ENCODE measurements at regions not wholly inside any gene's neighbourhood (a gene's known extent, or its start where the extent isn't known, plus 50 kb on each side); places are given as distances from the start of the nearest gene placed in this dataset.

DNA sequence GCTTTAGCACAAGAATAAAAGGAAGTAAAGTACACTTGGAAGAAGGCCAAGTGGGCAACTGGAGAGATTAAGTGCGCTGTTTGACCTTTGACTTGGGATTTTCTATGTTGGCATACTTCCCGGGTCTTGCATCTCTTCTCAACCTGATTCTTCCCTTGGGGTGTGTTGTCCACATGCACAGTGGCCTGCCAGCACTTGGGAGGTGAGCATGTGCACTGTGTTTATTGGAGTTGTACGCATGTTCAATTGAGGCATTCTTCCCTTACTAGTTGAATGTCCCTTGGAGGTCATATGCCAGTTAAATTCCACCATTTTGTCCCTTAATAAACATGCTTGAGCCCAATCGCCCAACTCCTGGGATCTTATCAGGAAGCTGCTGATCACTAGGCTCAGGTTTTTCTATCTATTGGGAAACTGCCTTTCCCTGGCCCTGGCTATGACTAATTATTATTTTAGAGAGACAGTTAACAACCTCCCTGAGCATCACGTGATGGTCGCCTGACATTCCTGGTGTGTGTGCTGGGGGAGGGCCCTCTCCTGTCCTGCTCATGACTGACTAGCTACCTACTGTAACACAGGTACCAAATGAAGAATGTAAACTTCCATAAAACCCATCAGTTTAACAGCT, 62.5 kb upstream of the RAPGEF4 start:
- no peak for DNase-seq
- no peak overlapping the region for H3K27ac ChIP-seq
- intact Hi-C loops (cut with DNase I) = no loop called here
- TF ChIP-seq, protein P1, sequence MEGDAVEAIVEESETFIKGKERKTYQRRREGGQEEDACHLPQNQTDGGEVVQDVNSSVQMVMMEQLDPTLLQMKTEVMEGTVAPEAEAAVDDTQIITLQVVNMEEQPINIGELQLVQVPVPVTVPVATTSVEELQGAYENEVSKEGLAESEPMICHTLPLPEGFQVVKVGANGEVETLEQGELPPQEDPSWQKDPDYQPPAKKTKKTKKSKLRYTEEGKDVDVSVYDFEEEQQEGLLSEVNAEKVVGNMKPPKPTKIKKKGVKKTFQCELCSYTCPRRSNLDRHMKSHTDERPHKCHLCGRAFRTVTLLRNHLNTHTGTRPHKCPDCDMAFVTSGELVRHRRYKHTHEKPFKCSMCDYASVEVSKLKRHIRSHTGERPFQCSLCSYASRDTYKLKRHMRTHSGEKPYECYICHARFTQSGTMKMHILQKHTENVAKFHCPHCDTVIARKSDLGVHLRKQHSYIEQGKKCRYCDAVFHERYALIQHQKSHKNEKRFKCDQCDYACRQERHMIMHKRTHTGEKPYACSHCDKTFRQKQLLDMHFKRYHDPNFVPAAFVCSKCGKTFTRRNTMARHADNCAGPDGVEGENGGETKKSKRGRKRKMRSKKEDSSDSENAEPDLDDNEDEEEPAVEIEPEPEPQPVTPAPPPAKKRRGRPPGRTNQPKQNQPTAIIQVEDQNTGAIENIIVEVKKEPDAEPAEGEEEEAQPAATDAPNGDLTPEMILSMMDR (IDR thresholded peaks at IDR 0.05) = no peak
- no peak overlapping the region for H3K4me3 ChIP-seq
- H3K4me1 ChIP-seq = no peaks in the 10 kb centered on the region
- no peaks in the 10 kb centered on the region for H3K9me3 ChIP-seq
- H3K27me3 ChIP-seq = no peaks in the 10 kb centered on the region
- no peak for ATAC-seq
- no peaks in the 10 kb centered on the region for H3K36me3 ChIP-seq

DNA sequence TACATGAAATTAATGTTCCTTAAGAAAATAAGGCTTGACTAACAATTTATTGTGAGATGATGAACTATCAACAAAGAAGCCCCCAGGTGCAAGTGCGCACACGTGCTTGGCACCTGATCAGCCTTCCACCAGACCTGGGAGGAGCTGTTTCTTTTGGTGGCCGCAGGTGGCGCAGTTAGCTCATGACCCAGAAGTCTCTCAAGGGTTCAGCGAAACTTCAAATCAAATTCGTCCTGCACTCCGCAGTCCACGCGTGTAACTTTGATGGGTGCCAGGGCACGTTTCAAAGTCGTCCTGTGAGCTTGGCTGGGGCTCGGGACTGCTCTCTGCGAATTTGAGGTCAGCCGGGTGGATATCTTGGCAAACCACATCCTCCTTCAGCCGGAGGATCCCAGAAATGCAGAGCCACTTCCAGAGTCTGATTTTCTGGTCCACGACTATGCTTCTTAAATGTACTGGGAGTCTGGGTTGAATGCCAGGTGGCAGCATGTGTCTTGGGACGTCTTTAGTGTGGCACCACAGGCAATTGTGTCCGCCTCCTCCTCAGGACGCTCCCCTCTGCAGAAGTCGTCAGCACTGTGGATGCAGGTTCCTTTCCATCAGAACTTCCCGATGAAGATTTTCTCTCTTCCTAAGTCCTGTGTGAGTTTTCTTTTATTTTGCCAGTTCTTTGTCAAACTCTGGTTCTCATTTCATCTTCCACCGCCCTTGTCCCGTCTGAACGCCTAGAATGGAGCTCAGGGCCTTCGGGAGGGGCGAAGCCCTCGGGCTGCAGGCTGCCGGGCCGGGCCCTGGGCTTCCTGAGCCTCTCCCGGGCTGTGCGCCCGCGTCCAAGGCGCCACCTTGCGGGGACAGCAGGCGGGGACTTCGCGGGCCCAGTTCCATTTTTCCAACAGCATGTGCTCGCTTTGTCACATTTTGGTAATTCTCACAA, 61.3 kb upstream of the RAPGEF4 start:
- ATAC-seq = peak; percentile 90
- intact Hi-C loops (cut with DNase I) = no loop called here

DNA sequence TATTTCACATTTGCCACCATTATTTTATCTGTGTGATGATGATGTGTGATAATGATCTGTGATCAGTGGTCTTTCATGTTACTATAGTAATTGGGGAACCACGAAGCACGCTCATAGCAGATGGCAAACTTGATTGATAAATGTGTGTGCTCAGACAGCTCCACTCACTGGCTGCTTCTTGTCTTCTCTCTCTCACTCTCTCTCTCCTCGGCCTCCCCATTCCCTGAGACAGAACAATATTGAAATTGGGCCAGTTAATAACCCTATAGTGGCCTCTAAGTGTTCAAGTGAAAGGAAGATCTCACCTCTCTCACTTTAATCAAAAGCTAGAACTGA, 60.7 kb upstream of the RAPGEF4 start:
- no peak overlapping the region for H3K4me3 ChIP-seq
- no peaks in the 10 kb centered on the region for H3K27me3 ChIP-seq
- no peak for ATAC-seq
- TF ChIP-seq, protein P1 (IDR thresholded peaks at IDR 0.05) = no peak
- H3K9me3 ChIP-seq = no peaks in the 10 kb centered on the region
- H3K4me1 ChIP-seq = no peaks in the 10 kb centered on the region
- no peaks in the 10 kb centered on the region for H3K36me3 ChIP-seq
- DNase-seq = no peak
- H3K27ac ChIP-seq = no peak overlapping the region
- intact Hi-C loops (cut with DNase I) = no loop called here

More for the DNA sequence above, 61.3 kb upstream of the RAPGEF4 start:
- TF ChIP-seq, protein P1 (IDR thresholded peaks at IDR 0.05) = peak; percentile 72
- no peaks in the 10 kb centered on the region for H3K4me1 ChIP-seq
- DNase-seq = peak; percentile 70
- H3K27ac ChIP-seq = no peak overlapping the region
- no peaks in the 10 kb centered on the region for H3K36me3 ChIP-seq
- no peaks in the 10 kb centered on the region for H3K9me3 ChIP-seq
- no peaks in the 10 kb centered on the region for H3K27me3 ChIP-seq
- H3K4me3 ChIP-seq = no peak overlapping the region

DNA sequence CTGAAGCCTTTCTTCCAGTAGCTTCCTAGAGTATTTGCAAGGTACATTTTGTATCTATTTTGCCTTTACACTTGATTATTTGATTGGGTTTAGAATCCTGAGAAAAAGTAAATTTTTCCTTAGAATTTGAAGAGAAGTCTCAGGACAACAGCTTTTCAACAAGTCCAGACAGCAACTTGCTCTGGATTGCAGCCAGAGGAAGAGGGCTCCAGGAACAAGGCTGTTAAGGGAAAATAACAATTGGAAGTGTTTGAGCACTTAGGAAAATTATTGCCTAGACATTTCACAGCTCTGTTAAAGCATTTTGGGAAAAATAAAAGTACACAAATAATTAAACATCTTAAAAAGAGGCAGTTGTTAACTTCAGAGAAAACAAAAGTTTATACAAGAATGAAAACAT, 58.3 kb upstream of the RAPGEF4 start:
- Histone ChIP-seq H3K9me3 (no peaks in the 10 kb centered on the region), H3K4me1 (no peaks in the 10 kb centered on the region), H3K4me3 (no peak overlapping the region), H3K27ac (no peak overlapping the region), H3K36me3 (no peaks in the 10 kb centered on the region), H3K27me3 (no peaks in the 10 kb centered on the region)
- ATAC-seq = no peak
- intact Hi-C loops (cut with DNase I) = no loop called here
- TF ChIP-seq, protein P1 (IDR thresholded peaks at IDR 0.05) = no peak
- DNase-seq = no peak

DNA sequence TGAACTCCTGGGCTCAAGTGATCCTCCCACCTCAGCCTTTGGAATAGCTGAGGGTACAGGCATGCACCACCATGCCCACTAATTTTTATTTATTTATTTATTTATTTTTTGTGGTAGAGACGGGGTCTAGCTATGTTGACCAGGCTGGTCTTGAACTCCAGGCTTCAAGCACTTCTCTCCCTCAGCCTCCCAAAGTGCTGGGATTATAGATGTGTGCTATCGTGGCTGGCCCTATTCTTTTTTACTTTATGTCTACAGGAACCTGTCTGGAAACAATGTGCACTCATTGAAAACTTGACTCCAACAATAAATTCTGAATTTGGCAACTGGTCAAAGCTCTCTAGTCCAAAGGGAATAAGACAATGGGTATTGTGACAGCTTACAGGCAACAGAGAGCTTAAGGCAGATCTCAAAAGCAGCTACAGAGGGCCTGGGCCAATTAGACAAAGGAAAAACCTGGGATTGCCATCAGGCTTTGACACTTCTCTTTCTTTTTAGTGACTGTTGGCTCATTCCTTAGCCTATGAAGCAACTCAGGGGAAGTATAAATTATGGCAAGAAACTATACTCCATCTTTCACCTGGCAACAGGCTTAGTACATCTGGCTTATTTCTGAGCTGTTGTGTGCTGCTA, 55.1 kb upstream of the RAPGEF4 start:
- TF ChIP-seq, protein P1 (IDR thresholded peaks at IDR 0.05) = no peak
- no peak for ATAC-seq
- H3K27me3 ChIP-seq = no peaks in the 10 kb centered on the region
- no peaks in the 10 kb centered on the region for H3K9me3 ChIP-seq
- H3K4me3 ChIP-seq = no peak overlapping the region
- H3K4me1 ChIP-seq = no peaks in the 10 kb centered on the region
- H3K36me3 ChIP-seq = no peaks in the 10 kb centered on the region
- H3K27ac ChIP-seq = no peak overlapping the region
- no peak for DNase-seq
- intact Hi-C loops (cut with DNase I) = no loop called here
